ENCODE measurements at regions not wholly inside any gene's neighbourhood (a gene's known extent, or its start where the extent isn't known, plus 50 kb on each side); places are given as distances from the start of the nearest gene placed in this dataset.
"Not testable (repeated sequence)": the region's sequence is repeated elsewhere in the genome, so short reads cannot be mapped to it uniquely, and the experiment has no call there.

DNA sequence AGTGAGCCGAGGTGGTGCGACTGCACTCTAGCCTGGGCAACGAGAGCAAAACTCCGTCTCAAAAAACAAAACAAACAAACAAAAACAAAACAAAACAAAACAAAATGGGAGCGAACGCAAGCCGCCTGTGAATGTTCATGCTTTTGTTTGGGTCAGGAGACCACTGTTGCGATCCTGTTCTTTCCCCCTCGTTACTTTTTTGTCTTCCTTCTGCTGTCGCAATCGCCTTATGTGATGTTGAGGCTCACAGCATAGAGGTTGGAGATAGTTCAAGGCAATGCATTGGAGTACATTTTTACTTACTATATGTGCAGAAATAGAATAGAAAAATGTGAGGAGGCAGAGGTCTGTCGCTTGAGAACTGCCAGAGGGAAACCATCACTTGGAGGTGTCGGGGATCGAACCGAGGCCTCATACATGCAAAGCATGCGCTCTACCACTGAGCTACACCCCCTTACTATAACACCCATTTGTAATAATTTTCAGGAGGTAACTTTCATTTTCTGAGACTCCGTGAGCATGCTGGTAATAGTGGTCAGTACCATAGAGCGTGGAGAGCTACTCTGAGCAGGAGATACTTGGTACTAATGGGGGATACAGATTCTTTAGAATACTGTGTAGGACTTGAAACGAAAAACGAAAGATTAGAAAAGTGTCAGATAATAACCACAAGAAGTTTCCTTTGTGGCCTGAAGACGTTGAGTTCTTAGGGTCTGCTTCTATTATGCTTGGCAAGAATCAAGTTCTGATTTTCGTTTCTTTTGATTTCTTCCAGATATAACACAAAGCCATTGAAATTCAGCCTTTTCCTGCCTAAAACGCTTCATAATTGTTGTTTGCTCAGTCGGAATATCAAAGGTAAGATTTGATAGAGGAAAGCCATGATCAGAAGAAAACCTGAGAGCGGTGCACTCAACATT is 121.1 kb downstream of the TRIM27 start:
- DNase-seq (ENCODE audit: low spot score) = no peak

DNA sequence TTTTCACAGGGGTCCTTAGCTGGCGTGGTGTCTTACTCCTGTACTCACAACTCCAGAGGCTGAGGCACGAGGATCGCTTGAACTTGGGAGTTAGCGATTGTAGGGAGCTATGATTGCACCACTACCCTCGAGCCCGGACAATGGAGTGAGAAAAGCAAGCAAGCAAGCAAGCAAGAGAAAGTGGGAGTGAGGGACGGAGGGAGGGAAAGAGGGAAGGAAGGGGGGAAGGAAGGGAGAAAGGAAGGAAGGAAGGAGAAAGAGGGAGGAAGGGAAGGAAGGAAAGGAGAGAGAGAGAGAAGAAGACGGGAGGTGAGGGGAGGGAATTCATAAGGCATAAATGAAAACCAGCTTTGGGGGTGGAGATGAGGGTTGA is 120.5 kb downstream of the TRIM27 start:
- no peak for DNase-seq (ENCODE audit: low spot score)

DNA sequence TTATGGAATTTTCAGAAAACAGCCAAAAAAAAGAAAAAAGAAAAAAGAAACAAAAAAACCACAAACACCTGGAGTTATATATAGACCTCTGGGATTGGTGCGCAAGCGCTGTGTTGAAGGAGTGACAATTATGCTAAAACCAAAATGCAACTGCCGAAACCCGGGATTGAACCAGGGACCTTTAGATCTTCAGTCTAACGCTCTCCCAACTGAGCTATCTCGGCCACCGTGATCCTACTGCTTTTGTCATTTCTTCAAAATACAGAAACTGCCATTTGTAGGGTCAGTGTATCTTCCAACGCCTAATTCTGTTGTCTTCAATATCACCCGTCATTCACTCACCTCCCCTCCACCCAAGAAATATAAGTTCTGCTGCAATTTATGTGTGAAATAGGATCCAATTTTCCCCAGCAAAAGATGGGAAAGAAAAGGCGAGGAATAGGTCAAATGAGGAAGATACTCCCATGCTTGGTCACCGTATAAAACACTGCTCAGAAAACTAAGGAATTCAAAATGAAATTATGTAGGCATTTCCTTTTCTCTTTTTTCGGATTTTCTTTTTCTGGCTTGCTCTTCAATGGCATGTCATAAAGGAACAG is 116.0 kb downstream of the TRIM27 start:
- DNase-seq (ENCODE audit: low spot score) = no peak

DNA sequence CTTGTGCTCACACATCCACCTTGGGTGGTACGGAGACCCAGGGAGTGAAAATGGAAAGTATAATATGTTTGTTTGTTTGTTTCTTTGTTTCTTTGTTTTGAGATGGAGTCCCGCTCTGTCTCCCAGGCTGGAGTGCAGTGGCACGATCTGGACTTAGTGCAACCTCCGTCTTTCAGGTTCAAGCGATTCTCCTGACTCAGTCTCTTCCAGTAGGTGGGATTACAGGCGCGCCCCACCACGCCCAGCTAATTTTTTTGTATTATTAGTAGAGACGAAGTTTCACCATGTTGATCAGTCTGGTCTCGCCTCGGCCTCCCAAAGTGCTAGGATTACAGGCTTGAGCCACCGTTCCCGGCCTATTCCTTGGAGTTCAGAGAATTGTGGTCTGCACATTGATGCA is 115.4 kb downstream of the TRIM27 start:
- DNase-seq (ENCODE audit: low spot score) = no peak

DNA sequence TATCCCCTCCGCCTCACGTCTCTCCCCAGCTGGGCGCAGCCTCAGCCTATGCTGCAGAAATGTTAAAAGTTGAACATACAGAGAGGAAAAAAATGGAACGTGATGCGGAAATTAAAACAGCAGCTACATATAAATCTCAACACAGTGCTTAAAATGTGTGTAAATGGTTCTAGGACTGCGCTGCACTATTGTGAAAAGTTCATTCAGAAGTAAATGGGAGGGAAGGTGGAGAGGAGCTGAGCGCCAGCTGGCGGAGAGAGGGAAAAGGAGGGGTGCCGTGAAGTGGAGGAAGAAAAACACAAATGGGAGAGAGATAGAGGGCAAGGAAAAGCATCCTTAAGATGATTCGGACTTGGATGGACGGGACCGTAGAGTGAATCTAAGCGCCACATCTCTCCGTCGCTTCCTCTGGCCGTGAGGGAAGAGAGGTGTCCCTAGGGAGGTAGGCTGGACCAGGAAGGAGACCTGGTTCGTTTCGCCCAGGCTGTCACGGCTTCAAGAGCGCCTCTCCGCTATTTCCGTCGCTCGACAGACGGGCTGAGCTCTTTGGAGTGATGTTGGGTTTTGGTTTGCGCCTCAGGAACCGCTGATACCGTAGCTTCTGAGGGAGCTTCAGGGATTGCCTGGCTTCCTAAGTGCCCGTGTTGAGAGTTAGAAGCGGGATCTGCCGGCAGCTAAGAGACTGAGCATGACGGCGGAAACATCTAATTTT is 113.7 kb downstream of the TRIM27 start:
- DNase-seq (ENCODE audit: low spot score) = no peak

DNA sequence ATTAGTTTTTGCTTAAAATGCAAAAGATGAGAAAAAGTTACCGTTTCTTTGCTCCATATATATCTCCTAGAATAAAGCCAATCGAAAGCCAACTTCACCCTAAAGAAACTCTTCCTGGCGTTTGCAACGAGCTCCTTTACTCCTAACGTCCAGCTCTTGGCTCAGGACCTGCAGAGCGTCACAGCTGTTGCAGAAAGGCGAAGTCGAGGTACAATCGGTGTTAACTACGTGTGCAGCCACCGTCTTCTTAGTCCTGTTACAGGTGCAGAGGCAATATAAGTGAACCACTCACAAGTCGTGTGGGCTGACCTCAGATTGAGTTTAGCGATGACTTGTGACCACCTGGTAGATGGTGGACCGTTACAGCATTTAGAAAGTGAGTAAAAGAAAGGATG is 113.1 kb downstream of the TRIM27 start:
- no peak for DNase-seq (ENCODE audit: low spot score)

DNA sequence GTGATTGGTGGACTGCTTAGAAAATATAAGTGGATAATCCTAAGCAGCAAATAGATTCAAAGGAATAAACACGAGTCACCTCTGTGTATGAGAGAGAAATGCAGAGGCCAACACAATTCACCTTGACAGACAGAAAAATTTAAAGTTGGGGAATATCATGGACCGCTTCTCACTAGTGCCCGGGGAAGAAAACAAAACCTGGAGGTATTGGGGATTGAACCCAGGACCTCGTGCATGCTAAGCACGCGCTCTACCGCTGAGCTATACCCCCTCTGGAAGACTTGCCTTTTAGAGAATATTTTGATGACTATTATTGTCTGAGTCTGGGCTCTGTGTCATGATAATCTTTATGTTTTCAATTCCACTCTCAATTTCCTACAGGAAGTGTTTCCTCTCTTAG is 111.9 kb downstream of the TRIM27 start:
- no peak for DNase-seq (ENCODE audit: low spot score)

DNA sequence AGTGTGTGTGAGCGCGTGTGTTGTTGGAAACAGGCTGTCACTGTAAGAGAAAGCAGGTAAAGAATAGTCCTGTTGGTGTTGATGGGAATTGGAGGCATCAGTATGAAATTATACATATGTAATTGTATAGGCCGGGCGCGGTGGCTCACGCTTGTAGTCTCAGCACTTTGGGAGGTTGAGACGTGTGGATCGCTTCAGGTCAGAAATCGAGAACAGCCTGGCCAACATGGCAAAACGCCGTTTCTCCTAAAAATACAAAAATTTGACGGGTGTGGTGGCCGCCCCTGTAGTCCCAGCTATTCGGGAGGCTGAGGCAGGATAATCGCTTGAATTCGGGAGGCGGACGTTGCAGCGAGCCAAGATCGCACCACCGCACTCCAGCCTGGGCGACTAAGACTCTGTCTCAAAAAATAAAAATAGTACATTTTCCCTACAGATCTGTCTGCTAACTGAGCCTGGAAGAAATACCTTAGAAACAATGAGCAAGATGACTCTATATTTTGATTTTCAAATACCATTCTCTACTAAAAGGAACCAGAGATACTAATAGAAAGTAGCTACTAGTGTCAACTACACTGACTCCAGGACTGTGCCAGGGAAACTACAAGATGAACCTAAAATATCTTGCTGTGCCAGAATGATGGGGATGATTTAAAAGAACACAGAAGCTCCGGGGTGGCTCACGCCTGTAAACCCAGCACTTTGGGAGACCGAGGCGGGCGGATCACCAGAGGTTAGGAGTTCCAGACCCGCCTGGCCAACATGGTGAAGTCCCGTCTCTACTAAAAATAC is 110.8 kb downstream of the TRIM27 start:
- DNase-seq (ENCODE audit: low spot score) = no peak

DNA sequence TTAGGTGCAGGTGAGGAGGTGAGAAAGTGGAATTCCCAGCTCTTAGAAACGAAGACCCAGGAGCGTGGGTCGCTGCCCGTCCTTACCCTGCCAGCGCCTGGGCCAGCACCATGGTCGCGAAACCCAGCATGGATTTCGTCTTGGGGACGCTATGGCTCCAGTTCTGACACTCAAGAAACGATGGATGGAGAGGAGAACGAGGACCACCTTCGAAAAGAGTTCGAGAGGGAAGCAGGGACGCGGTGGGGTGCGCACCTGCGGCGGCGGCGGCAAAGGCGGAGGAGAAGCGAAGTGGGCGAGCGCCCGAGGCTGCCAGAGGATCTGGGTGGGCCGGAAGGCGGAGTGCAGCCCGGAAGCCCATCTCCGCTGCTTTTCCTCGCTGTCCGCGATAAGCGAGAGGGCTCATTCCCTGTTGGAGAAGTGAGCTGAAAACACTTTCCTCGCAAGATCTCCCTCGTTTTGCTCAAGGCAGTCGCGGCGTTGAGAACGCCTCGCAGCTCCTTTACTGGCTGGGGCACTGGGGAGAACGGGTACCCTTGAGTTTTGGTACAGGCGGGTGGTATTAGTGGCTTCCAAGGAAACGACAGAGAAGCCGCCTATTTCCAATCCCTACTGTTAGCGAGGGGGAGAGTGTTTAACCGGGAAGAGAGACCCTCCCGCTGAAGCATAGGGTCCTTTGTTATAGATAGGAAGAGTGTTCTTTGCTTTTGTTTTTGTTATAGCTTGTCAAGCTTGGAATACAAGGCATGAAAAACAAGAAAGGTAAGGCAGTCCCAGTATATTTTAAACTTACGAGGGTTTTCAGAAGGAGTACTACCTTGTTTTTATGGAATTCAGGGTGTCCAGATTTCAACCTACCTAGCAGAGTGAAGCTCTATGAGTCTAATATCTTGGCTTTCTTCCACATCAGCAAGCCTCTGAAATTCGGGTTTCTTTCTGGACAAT is 109.5 kb downstream of the TRIM27 start:
- DNase-seq (ENCODE audit: low spot score) = no peak

DNA sequence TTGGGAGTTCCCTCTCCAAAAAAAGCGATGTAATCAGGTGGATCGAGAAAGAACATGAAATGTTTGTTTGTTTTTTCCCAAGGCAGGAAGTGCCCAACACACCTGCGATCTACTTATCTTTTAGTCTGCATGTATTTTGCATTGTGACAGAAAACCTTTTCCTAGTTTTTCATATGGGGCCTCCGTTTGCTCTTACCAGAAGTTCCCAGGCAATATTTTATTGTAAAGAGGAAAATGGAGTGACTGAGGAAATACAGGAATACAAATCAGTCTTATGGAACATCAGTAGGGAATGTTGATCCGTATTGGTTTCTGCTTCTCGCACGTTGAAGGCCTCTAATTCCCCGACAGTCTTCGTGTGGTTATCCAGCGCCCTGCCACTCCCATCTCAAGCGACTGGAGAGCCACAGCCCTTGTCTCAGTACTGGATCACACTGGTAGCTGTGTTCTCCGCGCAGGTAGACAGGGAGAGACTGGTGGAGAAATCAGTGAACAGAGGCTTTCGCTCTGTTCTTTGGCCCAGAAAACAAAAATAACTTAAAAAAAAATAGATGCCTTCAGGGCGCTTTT is 107.4 kb downstream of the TRIM27 start:
- DNase-seq (ENCODE audit: low spot score) = no peak

DNA sequence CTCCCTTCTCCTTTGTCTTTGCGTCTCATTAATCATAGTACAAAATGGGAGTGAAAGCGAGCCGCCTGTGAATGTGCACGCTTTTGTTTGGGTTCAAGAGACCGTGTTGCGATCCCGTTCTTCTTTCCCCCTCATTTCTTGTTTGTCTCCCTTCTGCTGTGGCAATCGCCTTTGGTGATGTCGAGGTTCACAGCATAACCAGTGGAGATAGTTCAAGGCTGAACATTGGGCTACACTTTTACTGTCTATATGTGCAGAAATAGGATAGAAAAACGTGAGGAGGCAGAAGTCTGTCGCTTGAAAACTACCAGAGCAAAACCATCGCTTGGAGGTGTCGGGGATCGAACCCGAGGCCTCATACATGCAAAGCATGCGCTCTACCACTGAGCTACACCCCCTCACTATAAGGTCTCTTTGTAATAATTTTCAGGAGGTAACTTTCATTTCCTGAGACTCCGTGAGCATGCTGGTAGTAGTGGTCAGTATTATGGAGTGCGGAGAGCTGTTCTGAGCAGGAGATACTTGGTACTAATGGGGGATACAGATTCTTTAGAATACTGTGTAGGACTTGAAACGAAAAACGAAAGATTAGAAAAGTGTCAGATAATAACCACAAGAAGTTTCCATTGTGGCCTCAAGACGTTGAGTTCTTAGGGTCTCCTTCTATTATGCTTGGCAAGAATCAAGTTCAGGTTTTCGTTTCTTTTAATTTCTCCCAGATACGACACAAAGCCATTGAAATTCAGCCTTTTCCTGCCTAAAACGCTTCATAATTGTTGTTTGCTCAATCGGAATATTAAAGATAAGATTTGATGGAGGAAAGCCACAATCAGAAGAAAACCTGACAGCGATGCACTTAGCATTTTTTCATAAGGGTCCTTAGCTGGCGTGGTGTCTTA is 106.6 kb downstream of the TRIM27 start:
- peak; percentile 57 for DNase-seq (ENCODE audit: low spot score)

DNA sequence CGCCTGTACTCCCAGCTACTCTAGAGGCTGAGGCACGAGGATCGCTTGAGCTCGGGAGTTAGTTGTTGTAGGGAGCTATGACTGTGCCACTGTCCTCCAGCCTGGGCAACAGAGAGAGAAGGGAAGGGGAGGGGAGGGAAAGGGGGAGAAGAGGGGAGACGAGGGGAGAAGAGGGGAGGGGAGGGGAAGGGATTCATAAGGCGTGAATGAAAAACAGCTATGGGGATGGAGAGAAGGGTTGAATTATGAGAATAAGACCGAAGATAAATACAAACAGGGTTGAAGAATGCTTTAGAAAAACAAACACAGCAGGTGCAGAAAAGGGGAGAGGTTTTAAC is 106.0 kb downstream of the TRIM27 start:
- no peak for DNase-seq (ENCODE audit: low spot score)

DNA sequence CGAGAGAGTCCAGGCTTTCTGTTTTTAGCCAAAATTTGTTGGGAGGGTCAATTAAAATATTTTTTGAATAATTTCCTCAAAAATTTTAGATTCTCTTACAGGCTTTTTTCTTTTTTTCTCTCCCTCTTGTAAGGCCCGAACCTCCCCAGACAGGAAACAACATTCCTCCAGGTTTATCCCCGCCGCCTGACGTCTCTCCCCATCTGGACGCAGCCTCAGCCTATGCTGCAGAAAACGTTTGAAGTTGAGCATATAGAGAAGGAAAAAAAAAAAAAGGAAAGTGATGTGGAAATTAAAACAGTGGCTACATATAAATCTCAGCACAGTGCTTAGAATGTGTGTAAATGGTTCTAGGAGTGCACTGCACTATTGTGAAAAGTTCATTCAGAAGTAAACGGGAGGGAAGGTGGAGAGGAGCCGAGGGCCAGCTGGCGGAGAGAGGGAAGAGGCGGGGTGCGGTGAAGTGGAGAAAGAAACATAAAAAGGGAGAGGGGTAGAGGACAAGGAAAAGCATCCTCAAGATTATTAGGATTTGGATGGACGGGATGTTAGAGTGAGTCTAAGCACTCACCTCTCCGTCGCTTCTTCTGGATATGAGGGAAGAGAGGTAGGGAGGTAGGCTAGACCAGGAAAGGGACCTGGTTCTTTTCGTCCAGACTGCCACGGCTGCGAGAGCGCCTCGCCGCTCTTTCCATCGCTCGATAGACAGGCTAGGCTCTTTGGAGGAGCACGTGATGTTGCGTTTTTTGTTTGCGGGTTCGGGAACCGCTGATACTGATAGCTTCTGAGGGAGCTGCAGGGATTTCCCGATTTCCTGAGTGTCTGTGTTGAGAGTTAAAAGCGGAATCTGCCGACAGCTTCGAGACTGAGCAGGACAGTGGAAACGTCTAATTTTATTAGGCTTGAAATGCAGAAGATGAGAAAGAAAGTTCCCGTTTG is 98.7 kb downstream of the TRIM27 start:
- no peak for DNase-seq (ENCODE audit: low spot score)

DNA sequence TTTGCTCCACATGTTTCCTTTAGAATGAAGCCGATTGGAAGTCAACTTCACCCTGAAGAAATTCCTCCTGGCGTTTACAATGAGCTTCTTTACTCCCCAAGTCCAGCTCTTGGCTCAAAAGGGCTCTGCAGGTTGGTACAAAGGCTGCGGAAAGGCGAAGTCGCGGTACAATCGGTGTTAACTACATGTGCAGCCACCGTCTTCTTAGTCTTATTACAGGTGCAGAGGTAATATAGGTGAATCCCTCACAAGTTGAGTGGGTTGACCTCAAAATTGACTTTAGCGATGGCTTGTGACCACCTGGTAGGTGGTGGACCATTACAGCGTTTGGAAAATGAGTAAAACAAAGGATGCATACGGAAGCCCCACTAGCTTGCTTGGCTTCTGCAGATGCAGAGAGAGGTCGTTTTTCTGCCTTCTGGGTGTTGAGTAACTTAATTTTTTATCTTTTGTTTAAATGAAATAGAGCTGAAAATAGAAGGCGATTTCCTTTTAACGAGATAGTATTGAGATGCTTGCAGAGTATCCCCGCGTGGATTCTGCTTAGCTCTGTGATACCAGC is 98.0 kb downstream of the TRIM27 start:
- DNase-seq (ENCODE audit: low spot score) = no peak

DNA sequence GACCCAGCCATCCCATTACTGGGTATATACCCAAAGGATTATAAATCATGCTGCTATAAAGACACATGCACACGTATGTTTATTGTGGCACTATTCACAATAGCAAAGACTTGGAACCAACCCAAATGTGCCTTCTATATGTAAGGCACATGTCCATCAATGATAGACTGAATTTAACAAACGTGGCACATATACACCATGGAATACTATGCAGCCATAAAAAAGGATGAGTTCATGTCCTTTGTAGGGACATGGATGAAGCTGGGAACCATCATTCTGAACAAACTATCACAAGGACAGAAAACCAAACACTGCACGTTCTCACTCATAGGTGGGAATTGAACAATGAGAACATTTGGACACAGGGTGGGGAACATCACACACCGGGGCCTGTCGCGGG is 92.1 kb downstream of the TRIM27 start:
- not testable (repeated sequence) for DNase-seq (ENCODE audit: low spot score)

DNA sequence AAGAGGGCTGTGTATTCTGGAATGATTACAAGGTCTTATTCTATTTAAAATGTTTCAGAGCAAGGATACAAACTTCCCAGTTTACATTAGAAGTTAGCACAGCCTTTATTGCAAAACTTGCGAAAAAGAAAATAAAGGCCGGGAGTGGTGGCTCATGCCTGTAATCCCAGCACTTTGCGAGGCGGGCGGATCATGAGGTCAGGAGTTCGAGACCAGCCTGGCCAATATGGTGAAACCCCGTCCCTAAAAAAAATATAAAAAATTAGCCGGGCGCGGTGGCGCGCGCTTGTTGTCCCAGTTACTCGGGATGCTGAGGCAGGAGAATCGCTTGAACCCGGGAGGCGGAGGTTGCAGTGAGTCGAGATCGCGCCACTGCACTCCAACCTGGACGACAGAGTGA is 87.1 kb downstream of the TRIM27 start:
- DNase-seq (ENCODE audit: low spot score) = not testable (repeated sequence)

DNA sequence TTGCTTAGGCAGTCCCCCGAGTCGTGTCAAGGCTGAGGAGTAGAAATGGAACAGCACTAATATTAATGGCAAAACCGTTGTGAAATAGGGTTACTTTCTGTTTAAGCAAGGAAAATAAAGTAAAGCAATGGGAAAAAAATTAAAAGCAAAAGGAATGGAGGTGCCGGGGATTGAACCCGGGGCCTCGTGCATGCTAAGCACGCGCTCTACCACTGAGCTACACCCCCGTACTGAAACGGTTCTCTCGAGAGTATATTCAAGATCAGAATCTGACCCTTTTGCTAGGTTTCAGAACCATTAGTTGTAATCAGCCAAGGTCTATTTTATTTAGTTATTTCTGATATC is 85.5 kb downstream of the TRIM27 start:
- no peak for DNase-seq (ENCODE audit: low spot score)

DNA sequence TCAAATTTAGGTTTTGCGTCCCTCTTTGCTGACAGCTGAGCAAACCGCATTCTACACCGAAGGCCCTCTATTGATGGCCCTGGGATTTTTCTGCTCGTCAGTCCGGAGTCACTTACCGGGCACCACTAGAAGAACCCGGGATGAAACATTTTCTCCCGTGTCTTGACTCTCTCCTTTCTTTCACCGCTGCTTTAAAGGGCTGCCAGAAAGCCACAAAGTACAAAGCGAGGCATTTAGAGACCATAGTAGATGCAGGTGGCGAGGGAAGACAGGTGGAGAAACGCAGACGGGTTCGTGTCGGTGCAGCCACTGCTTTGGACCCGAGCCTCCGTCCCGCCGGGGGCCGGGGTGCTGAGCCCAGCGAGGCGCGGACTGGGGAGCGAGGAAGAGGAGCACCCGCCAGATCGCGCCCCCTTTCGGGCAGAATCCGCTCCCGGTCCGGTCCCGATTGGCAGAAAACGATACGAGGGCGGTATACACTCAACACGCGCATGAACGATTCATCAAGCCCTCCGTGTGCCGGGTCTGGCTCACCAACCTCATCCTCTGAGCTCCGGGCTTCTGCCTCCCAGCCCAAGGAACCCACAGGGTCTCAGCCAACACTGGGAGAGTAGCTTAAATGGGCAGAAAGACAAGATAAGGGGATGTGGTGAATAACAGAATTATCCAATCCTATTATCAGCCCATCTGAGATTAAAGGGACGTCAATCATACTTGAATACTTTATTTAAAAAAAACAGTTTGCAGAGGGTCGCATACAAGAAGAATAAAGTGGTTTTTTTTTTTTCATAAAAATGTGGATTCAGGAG is 84.9 kb downstream of the TRIM27 start:
- peak; percentile 43 for DNase-seq (ENCODE audit: low spot score)
